NB4 (cell line): ENCODE measurements at regions not wholly inside any gene's neighbourhood (a gene's known extent, or its start where the extent isn't known, plus 50 kb on each side); places are given as distances from the start of the nearest gene placed in this dataset.

Experiments used
- MAX ChIP-seq: IDR thresholded peaks from 2 replicates; pipeline ENCODE4 v1.6.1; 2011; ENCODE audit warnings: low read depth, low read length
- MYC ChIP-seq: IDR thresholded peaks from 2 replicates; pipeline ENCODE4 v1.6.1; 2011; ENCODE audit warnings: low read depth, low read length
- POLR2A ChIP-seq: IDR thresholded peaks from 2 replicates; pipeline ENCODE4 v1.6.1; 2011; ENCODE audit warnings: mild to moderate bottlenecking; ENCODE audit not compliant: insufficient read length; ENCODE audit errors: extremely low read depth
- TF ChIP-seq, protein P1 (sequence below): IDR thresholded peaks from one replicate; pipeline ENCODE4 v1.5.1; 2012; ENCODE audit warnings: low read depth, low read length

DNA sequence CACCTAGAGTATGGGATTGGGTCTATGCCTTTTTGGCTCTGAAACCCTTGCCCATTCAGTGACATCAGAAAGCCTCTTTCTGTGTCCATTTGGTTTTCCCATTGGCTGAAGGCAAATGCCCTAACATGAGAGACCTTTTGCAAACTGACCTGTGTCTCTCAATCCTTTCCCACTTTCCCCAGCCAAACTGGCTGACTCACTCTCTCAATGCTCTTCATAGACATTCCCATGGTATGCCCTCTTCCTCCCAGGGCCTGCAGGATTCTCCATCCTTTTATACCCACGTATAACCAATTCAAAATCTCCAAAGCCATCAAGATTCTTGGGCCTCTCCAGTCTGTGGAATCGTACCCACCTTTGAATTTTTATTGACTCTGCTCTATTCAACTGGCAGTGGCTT is 563.3 kb downstream of the GATA3 start:
- TF ChIP-seq POLR2A (no peak), MAX (no peak), MYC (no peak)
- TF ChIP-seq, protein P1, sequence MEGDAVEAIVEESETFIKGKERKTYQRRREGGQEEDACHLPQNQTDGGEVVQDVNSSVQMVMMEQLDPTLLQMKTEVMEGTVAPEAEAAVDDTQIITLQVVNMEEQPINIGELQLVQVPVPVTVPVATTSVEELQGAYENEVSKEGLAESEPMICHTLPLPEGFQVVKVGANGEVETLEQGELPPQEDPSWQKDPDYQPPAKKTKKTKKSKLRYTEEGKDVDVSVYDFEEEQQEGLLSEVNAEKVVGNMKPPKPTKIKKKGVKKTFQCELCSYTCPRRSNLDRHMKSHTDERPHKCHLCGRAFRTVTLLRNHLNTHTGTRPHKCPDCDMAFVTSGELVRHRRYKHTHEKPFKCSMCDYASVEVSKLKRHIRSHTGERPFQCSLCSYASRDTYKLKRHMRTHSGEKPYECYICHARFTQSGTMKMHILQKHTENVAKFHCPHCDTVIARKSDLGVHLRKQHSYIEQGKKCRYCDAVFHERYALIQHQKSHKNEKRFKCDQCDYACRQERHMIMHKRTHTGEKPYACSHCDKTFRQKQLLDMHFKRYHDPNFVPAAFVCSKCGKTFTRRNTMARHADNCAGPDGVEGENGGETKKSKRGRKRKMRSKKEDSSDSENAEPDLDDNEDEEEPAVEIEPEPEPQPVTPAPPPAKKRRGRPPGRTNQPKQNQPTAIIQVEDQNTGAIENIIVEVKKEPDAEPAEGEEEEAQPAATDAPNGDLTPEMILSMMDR: no peak
